Gastrocnemius medialis (tissue), 4 donors: ENCODE measurements at regions not wholly inside any gene's neighbourhood (a gene's known extent, or its start where the extent isn't known, plus 50 kb on each side); places are given as distances from the start of the nearest gene placed in this dataset.
"Not testable (repeated sequence)": the region's sequence is repeated elsewhere in the genome, so short reads cannot be mapped to it uniquely, and the experiment has no call there.

Source experiments
- ATAC-seq, 2 donors: fragments of 150-250 bp; one replicate each; pipeline ENCODE4 v1.9.1; 2016
- DNase-seq, 2 donors: peaks; one replicate each; pipeline ENCODE4 v3.0.0-alpha.2; 2019
- H3K27ac ChIP-seq, 4 donors: fragments of 200-600 bp; sonication (generic); 1 replicate in 1 of 4; 2 replicates in 3 of 4; pipeline ENCODE4 v1.5.1; 2016 to 2018; ENCODE audit warnings: mild to moderate bottlenecking in 2 of 4, moderate library complexity in 1 of 4
- H3K27me3 ChIP-seq, 3 donors: fragments of 200-600 bp; sonication (generic) in 2 of 3; 1 replicate in 1 of 3; 2 replicates in 2 of 3; pipeline versions ENCODE4 v1.5.1 to v1.6.0; 2016 to 2019; ENCODE audit warnings: mild to moderate bottlenecking in 1 of 3, moderate library complexity in 1 of 3
- H3K36me3 ChIP-seq, 2 donors: fragments of 200-600 bp; sonication (generic) in 1 of 2; one replicate each; pipeline ENCODE4 v1.5.1; 2017 to 2018
- H3K4me1 ChIP-seq, 2 donors: fragments of 200-600 bp; sonication (generic) in 1 of 2; one replicate each; pipeline ENCODE4 v1.5.1; 2016 to 2017; ENCODE audit warnings: mild to moderate bottlenecking in 2 of 2
- H3K4me3 ChIP-seq, 4 donors: fragments of 200-600 bp; sonication (generic) in 3 of 4; 1 replicate in 1 of 4; 2 replicates in 3 of 4; pipeline ENCODE4 v1.5.1; 2016 to 2019; ENCODE audit warnings: mild to moderate bottlenecking in 2 of 4
- H3K9me3 ChIP-seq, 3 donors: fragments of 200-600 bp; sonication (generic) in 2 of 3; 1 replicate in 1 of 3; 2 replicates in 2 of 3; pipeline ENCODE4 v1.5.1; 2016 to 2019
- POLR2A ChIP-seq, 2 donors: fragments of 450-650 bp; IDR thresholded peaks; one replicate each; pipeline ENCODE4 v1.6.1; 2017; ENCODE audit warnings: antibody characterized with exemption in 2 of 2, mild to moderate bottlenecking in 2 of 2, moderate library complexity in 2 of 2
- in situ Hi-C, 4 donors: fragments of 200-750 bp; cut with MboI; loops; one replicate each; pipeline versions ENCODE4 v1.15.0 to v1.8.0; 2017; ENCODE audit warnings: low sequenced_read_pairs in 4 of 4
- intact Hi-C: fragments of 100-400 bp; cut with DNase I; formaldehyde crosslinking; loops from one replicate; pipeline ENCODE4 v1.15.1; 2023; ENCODE audit warnings: low total_unique reads
- TF ChIP-seq, protein P1 (sequence below), 5 experiments: fragments of 450-650 bp in 3 of 5; fragments of 200-600 bp in 2 of 5; sonication (generic) in 2 of 5; IDR thresholded peaks in 4 of 5; conservative IDR thresholded peaks in 1 of 5; 1 replicate in 4 of 5; 2 replicates in 1 of 5; pipeline ENCODE4 v1.5.1; 2016 to 2019; ENCODE audit warnings: antibody characterized with exemption in 5 of 5, mild to moderate bottlenecking in 3 of 5, moderate library complexity in 3 of 5

DNA sequence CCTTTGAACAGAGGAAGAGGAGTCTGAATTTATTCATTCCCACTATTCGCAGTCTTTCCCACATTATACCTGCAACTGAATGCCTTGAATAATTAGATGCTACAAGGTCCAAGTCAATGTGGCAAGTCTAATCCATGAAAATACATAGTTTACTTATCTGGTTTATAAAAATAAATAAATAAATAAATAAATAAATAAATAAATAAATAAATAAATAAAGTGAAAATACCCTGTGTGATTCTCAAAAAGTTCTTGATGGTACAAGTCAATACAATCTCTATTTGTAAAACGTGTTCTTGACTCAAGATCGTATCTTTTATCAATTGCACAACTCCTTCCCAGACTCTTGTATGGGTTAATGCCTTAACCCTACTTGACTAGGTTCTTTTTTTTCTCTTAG is 417.7 kb downstream of the ZWINT start:
- Histone ChIP-seq H3K27me3 (no peaks in the 10 kb centered on the region), H3K9me3 (no peaks in the 10 kb centered on the region), H3K36me3 (no peaks in the 10 kb centered on the region), H3K27ac (no peak overlapping the region), H3K4me1 (no peaks in the 10 kb centered on the region), H3K4me3 (no peak overlapping the region)
- TF ChIP-seq, protein P1, sequence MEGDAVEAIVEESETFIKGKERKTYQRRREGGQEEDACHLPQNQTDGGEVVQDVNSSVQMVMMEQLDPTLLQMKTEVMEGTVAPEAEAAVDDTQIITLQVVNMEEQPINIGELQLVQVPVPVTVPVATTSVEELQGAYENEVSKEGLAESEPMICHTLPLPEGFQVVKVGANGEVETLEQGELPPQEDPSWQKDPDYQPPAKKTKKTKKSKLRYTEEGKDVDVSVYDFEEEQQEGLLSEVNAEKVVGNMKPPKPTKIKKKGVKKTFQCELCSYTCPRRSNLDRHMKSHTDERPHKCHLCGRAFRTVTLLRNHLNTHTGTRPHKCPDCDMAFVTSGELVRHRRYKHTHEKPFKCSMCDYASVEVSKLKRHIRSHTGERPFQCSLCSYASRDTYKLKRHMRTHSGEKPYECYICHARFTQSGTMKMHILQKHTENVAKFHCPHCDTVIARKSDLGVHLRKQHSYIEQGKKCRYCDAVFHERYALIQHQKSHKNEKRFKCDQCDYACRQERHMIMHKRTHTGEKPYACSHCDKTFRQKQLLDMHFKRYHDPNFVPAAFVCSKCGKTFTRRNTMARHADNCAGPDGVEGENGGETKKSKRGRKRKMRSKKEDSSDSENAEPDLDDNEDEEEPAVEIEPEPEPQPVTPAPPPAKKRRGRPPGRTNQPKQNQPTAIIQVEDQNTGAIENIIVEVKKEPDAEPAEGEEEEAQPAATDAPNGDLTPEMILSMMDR (IDR thresholded peaks at IDR 0.05 in 4 of 5, conservative IDR thresholded peaks at IDR 0.05 in 1 of 5) = no peak
- no peak for TF ChIP-seq POLR2A (IDR thresholded peaks at IDR 0.05)
- intact Hi-C loops (no loop called here), in situ Hi-C loops (no loop called here)
- ATAC-seq (no peak), DNase-seq (no peak)

DNA sequence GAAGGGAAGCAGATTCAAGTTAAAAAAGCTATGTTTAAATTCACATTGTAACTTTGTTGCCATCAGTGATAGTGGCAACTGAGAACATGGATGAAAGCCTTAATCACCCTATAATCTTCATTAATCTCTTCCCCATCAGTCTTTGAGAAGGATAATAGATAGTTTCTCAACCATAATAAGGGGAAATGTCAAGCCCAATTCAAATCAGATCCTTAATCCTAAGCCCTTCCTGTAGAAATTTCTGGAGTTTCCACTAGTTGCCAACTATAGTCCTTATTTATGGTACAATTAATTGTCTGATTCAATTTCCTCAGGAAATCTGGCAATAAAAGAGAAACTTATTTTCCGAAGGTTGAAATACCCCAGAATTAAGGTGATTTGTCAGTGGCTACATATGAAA is 431.8 kb downstream of the ZWINT start:
- Histone ChIP-seq H3K4me3 (no peak overlapping the region), H3K4me1 (no peaks in the 10 kb centered on the region), H3K9me3 (no peaks in the 10 kb centered on the region), H3K27ac (no peak overlapping the region), H3K27me3 (no peaks in the 10 kb centered on the region), H3K36me3 (no peaks in the 10 kb centered on the region)
- in situ Hi-C loops (no loop called here), intact Hi-C loops (no loop called here)
- ATAC-seq = no peak
- no peak for TF ChIP-seq POLR2A (IDR thresholded peaks at IDR 0.05)
- TF ChIP-seq, protein P1 (IDR thresholded peaks at IDR 0.05 in 4 of 5, conservative IDR thresholded peaks at IDR 0.05 in 1 of 5) = no peak
- no peak for DNase-seq

DNA sequence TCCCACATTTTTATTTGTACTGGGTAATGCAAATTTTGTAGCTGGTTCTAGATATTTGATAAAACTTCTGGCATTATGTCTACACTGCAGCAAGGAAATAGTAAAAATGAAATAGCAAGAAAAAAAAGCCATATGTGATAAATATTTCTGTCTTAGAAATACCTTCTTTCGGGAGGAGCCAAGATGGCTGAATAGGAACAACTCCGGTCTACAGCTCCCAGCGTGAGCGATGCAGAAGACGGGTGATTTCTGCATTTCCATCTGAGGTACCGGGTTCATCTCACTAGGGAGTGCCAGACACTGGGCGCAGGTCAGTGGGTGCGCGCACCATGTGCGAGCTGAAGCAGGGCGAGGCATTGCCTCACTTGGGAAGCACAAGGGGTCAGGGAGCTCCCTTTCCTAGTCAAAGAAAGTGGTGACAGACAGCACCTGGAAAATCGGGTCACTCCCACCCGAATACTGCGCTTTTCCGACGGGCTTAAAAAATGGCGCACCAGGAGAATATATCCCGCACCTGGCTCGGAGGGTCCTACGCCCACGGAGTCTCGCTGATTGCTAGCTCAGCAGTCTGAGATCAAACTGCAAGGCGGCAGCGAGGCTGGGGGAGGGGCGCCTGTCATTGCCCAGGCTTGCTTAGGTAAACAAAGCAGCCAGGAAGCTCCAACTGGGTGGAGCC is 461.4 kb downstream of the ZWINT start:
- H3K27ac ChIP-seq, intact Hi-C loops, DNase-seq, H3K36me3 ChIP-seq, in situ Hi-C loops, H3K4me1 ChIP-seq, H3K27me3 ChIP-seq, H3K4me3 ChIP-seq, H3K9me3 ChIP-seq, ATAC-seq: not testable (repeated sequence)

DNA sequence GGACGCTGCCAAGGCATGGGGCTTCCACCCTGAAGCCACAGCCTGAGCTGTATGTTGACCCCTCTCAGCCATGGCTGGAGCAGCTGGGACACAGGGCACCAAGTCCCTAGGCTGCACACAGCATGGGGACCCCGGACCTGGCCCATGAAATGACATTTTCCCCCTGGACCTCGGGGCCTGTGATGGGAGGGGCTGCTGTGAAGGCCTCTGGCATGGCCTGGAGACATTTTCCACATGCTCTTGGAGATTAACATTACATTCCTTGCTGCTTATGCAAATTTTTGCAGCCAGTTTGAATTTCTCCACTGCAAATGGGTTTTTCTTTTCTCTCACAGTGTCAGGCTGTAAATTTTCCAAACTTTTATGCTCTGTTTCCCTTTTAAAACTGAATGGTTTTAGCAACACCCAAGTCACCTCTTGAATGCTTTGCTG is 463.6 kb downstream of the ZWINT start:
- intact Hi-C loops (no loop called here), in situ Hi-C loops (no loop called here)
- no peaks in the 10 kb centered on the region for H3K36me3 ChIP-seq
- H3K27ac ChIP-seq = no peak overlapping the region
- TF ChIP-seq, protein P1 (IDR thresholded peaks at IDR 0.05 in 4 of 5, conservative IDR thresholded peaks at IDR 0.05 in 1 of 5) = no peak
- TF ChIP-seq POLR2A (IDR thresholded peaks at IDR 0.05) = no peak
- H3K27me3 ChIP-seq = no peaks in the 10 kb centered on the region
- H3K4me3 ChIP-seq = no peak overlapping the region
- no peaks in the 10 kb centered on the region for H3K4me1 ChIP-seq
- DNase-seq = no peak
- no peak for ATAC-seq
- H3K9me3 ChIP-seq = no peaks in the 10 kb centered on the region

DNA sequence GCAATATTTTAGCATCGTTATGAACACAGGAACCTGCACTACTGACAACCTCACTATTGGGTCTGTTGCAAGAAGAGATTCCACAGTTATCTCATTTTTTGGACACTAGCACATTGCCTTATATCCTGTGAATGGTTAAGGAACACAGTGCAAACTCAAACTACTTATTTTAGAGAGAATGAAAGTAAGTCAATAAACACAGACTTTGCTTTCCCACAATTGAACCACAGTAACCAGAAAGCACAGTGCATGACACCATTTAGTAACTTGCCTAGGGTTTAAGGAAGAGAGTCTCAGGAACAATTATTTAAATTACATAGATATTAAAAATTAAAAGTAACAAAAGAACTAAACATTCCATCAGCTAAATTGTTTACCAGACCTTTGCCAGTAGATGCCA is 468.8 kb downstream of the ZWINT start:
- DNase-seq (no peak), ATAC-seq (no peak)
- in situ Hi-C loops = no loop called here
- Histone ChIP-seq H3K27me3 (no peaks in the 10 kb centered on the region), H3K9me3 (no peaks in the 10 kb centered on the region), H3K4me1 (no peaks in the 10 kb centered on the region), H3K27ac (no peak overlapping the region), H3K36me3 (no peaks in the 10 kb centered on the region), H3K4me3 (no peak overlapping the region)
- TF ChIP-seq, protein P1 (IDR thresholded peaks at IDR 0.05 in 4 of 5, conservative IDR thresholded peaks at IDR 0.05 in 1 of 5) = no peak
- no peak for TF ChIP-seq POLR2A (IDR thresholded peaks at IDR 0.05)
- intact Hi-C loops = no loop called here
